H1 (cell line): ENCODE measurements at regions not wholly inside any gene's neighbourhood (a gene's known extent, or its start where the extent isn't known, plus 50 kb on each side); places are given as distances from the start of the nearest gene placed in this dataset.

Experiments
- CTCF ChIA-PET: fragments of 300-600 bp; sonication (Branson Sonifier 250); formaldehyde crosslinking; loops from one replicate; lab custom pipeline; 2021; ENCODE audit not compliant: partially characterized antibody; lab: Charles Lee
- POLR2A ChIA-PET: fragments of 300-600 bp; sonication (Branson Sonifier 250); formaldehyde crosslinking; loops from one replicate; lab custom pipeline; 2021; ENCODE audit warnings: inconsistent platforms; ENCODE audit not compliant: partially characterized antibody; lab: Charles Lee
- DNase-seq, 2 experiments: peaks; one replicate each; pipeline versions ENCODE4 v3.0.0 to v3.0.0-alpha.2; 2010 to 2022; ENCODE audit warnings: low spot score in 2 of 2, low read depth in 1 of 2, mixed read lengths in 1 of 2
- FAIRE-seq: peaks from 2 replicates; lab custom pipeline; 2011; peaks lifted over from hg19 to GRCh38; lab: Jason Lieb, UNC
- H2AFZ ChIP-seq: 2 replicates; pipeline ENCODE4 v1.8.1; 2012; ENCODE audit warnings: low read length, inconsistent platforms
- H2AK5ac ChIP-seq: 2 replicates; pipeline ENCODE4 v1.6.1; 2013; ENCODE audit warnings: low read depth, low read length
- H2BK120ac ChIP-seq: replicated peaks from 2 replicates; pipeline ENCODE3; 2013; ENCODE audit warnings: low read depth, low read length, inconsistent platforms
- H2BK12ac ChIP-seq: 2 replicates; pipeline ENCODE4 v1.6.1; 2013; ENCODE audit warnings: low read depth, low read length
- H2BK15ac ChIP-seq: 2 replicates; pipeline ENCODE4 v1.6.1; 2013; ENCODE audit warnings: low read length
- H2BK20ac ChIP-seq: 2 replicates; pipeline ENCODE4 v1.6.1; 2013; ENCODE audit warnings: low read length
- H2BK5ac ChIP-seq: 2 replicates; pipeline ENCODE4 v1.6.1; 2013; ENCODE audit warnings: low read depth, low read length
- H3K14ac ChIP-seq: 2 replicates; pipeline ENCODE4 v1.6.1; 2013; ENCODE audit warnings: inconsistent platforms; ENCODE audit not compliant: insufficient read length
- H3K18ac ChIP-seq: 2 replicates; pipeline ENCODE4 v1.6.1; 2013; ENCODE audit warnings: low read length; ENCODE audit errors: extremely low read depth
- H3K23ac ChIP-seq: 2 replicates; pipeline ENCODE4 v1.6.1; 2013; ENCODE audit warnings: inconsistent platforms; ENCODE audit not compliant: insufficient read length
- H3K23me2 ChIP-seq: 2 replicates; pipeline ENCODE4 v1.6.1; 2013; ENCODE audit warnings: low read depth, low read length
- H3K27ac ChIP-seq: 2 replicates; pipeline ENCODE4 v1.6.1; 2011; ENCODE audit warnings: low read depth, low read length, inconsistent platforms
- H3K27me3 ChIP-seq, 4 experiments: replicated peaks in 1 of 4; 1 replicate in 1 of 4; 2 replicates in 3 of 4; pipeline versions ENCODE4 v1.6.1 to v1.8.1; 2011 to 2013; ENCODE audit warnings: low read length in 3 of 4, mild to moderate bottlenecking in 3 of 4, inconsistent platforms in 2 of 4, mixed read lengths in 2 of 4, moderate library complexity in 1 of 4; ENCODE audit not compliant: control insufficient read depth in 3 of 4, insufficient read depth in 3 of 4; ENCODE audit errors: extremely low read depth in 1 of 4
- H3K36me3 ChIP-seq, 4 experiments: 2 replicates each; pipeline versions ENCODE4 v1.6.1 to v1.8.1; 2011 to 2013; ENCODE audit warnings: mild to moderate bottlenecking in 4 of 4, low read length in 3 of 4, moderate library complexity in 2 of 4, control low read depth in 1 of 4, inconsistent platforms in 1 of 4; ENCODE audit not compliant: insufficient read depth in 4 of 4, control insufficient read depth in 2 of 4
- H3K4ac ChIP-seq: replicated peaks from 2 replicates; pipeline ENCODE3; 2013; ENCODE audit warnings: low read length, low read depth, mixed read lengths, inconsistent platforms; ENCODE audit not compliant: insufficient read length
- H3K4me1 ChIP-seq, 4 experiments: replicated peaks in 1 of 4; 1 replicate in 1 of 4; 2 replicates in 3 of 4; pipeline versions ENCODE4 v1.6.1 to v1.8.1; 2011 to 2013; ENCODE audit warnings: low read length in 3 of 4, inconsistent platforms in 2 of 4, mixed read lengths in 1 of 4; ENCODE audit not compliant: insufficient read depth in 4 of 4, control insufficient read depth in 3 of 4
- H3K4me2 ChIP-seq, 2 experiments: 2 replicates each; pipeline versions ENCODE4 v1.6.1 to v1.8.1; 2011 to 2013; ENCODE audit warnings: low read depth in 2 of 2, low read length in 2 of 2, control low read depth in 1 of 2, inconsistent platforms in 1 of 2, mild to moderate bottlenecking in 1 of 2; ENCODE audit not compliant: insufficient read depth in 1 of 2
- H3K4me3 ChIP-seq, 4 experiments: fragments of 200-600, 300-600 bp in 1 of 4; sonication (generic), shearing (Covaris generic), sonication (Bioruptor Twin) in 1 of 4; 2 replicates each; pipeline versions ENCODE4 v1.5.1 to v1.8.1; 2011 to 2016; ENCODE audit warnings: low read length in 4 of 4, low read depth in 3 of 4, control low read depth in 2 of 4, inconsistent platforms in 2 of 4, mild to moderate bottlenecking in 2 of 4, mixed read lengths in 1 of 4, moderate library complexity in 1 of 4; ENCODE audit not compliant: insufficient read depth in 2 of 4; ENCODE audit errors: extremely low read depth in 1 of 4
- H3K56ac ChIP-seq: replicated peaks from 2 replicates; pipeline ENCODE3; 2013; ENCODE audit warnings: low read depth, mild to moderate bottlenecking, mixed read lengths, low read length, inconsistent platforms; ENCODE audit not compliant: insufficient read length
- H3K79me1 ChIP-seq: 2 replicates; pipeline ENCODE4 v1.6.1; 2013; ENCODE audit warnings: low read depth, low read length, control low read depth
- H3K79me2 ChIP-seq, 2 experiments: 2 replicates each; pipeline versions ENCODE4 v1.6.1 to v1.8.1; 2012 to 2013; ENCODE audit warnings: low read length in 2 of 2, mild to moderate bottlenecking in 2 of 2, inconsistent platforms in 1 of 2; ENCODE audit not compliant: insufficient read depth in 2 of 2, control insufficient read depth in 1 of 2
- H3K9ac ChIP-seq, 4 experiments: replicated peaks in 1 of 4; 1 replicate in 1 of 4; 2 replicates in 3 of 4; pipeline versions ENCODE4 v1.6.1 to v1.8.1; 2011 to 2013; ENCODE audit warnings: low read depth in 3 of 4, low read length in 3 of 4, control low read depth in 2 of 4, mild to moderate bottlenecking in 2 of 4, moderate library complexity in 2 of 4, inconsistent platforms in 1 of 4; ENCODE audit errors: extremely low read depth in 1 of 4
- H3K9me3 ChIP-seq, 2 experiments: 2 replicates each; pipeline versions ENCODE4 v1.6.1 to v1.8.1; 2012 to 2013; ENCODE audit warnings: mild to moderate bottlenecking in 2 of 2, moderate library complexity in 2 of 2, control low read depth in 1 of 2, inconsistent platforms in 1 of 2, low read depth in 1 of 2, low read length in 1 of 2, mixed read lengths in 1 of 2; ENCODE audit not compliant: insufficient read depth in 2 of 2
- H4K20me1 ChIP-seq, 2 experiments: replicated peaks in 1 of 2; 2 replicates each; pipeline versions ENCODE3 to v1.8.1; 2011 to 2013; ENCODE audit warnings: inconsistent platforms in 2 of 2, low read length in 2 of 2, mild to moderate bottlenecking in 1 of 2; ENCODE audit not compliant: insufficient read depth in 2 of 2, control insufficient read depth in 1 of 2
- H4K5ac ChIP-seq: 2 replicates; pipeline ENCODE4 v1.6.1; 2013; ENCODE audit warnings: low read length, low read depth, mixed read lengths, inconsistent platforms; ENCODE audit not compliant: insufficient read length
- H4K8ac ChIP-seq: 2 replicates; pipeline ENCODE4 v1.8.0; 2013; ENCODE audit warnings: mild to moderate bottlenecking, moderate library complexity, low read length, inconsistent platforms; ENCODE audit not compliant: insufficient read depth; ENCODE audit errors: extremely low read depth
- H4K91ac ChIP-seq: replicated peaks from 2 replicates; pipeline ENCODE3; 2013; ENCODE audit warnings: low read length, mixed read lengths, inconsistent platforms; ENCODE audit not compliant: insufficient read length
- FOSL1 ChIP-seq: IDR thresholded peaks from 2 replicates; pipeline ENCODE4 v1.6.1; 2011; ENCODE audit warnings: mild to moderate bottlenecking, low read depth, low read length, moderate library complexity; ENCODE audit not compliant: insufficient read depth
- RFX5 ChIP-seq: IDR thresholded peaks from 2 replicates; pipeline ENCODE4 v1.6.1; 2011; ENCODE audit warnings: low read depth, low read length, improper control_type of control experiment, borderline replicate concordance
- WGBS, 2 experiments: shearing (Covaris generic) in 1 of 2; methylation state at CpG; one replicate each; pipeline versions ENCODE4 v1.1.6 to v1.1.7; 2013 to 2015; ENCODE audit warnings: low lambda C conversion rate in 2 of 2, mixed read lengths in 2 of 2, inconsistent platforms in 1 of 2, low coverage in 1 of 2, missing lambda C conversion rate in 1 of 2; ENCODE audit not compliant: insufficient replicate concordance in 2 of 2, insufficient coverage in 1 of 2, insufficient read length in 1 of 2; ENCODE audit errors: extremely low coverage in 1 of 2, missing lambda C conversion rate in 1 of 2; 5-methylcytosine and 5-hydroxymethylcytosine counted together

- Histone ChIP-seq H3K23ac (no peak overlapping the region), H3K14ac (no peak overlapping the region), H4K8ac (no peak overlapping the region), H3K9me3 (peaks cover 95 to 100% of the 10 kb centered on the region in 2 experiments), H3K4ac (no peak overlapping the region), H3K79me2 (no peaks in the 10 kb centered on the region), H3K36me3 (no peaks in the 10 kb centered on the region), H2AK5ac (no peak overlapping the region), H3K4me2 (no peak overlapping the region), H3K79me1 (no peaks in the 10 kb centered on the region), H2AFZ (no peak overlapping the region), H2BK15ac (no peak overlapping the region), H3K9ac (no peak overlapping the region), H3K56ac (no peak overlapping the region), H3K27ac (no peak overlapping the region), H2BK120ac (no peak overlapping the region), H4K20me1 (no peaks in the 10 kb centered on the region), H3K23me2 (no peaks in the 10 kb centered on the region), H4K5ac (no peak overlapping the region), H3K18ac (no peak overlapping the region), H3K4me3 (no peak overlapping the region), H2BK12ac (no peak overlapping the region), H2BK20ac (no peak overlapping the region), H3K27me3 (no peaks in the 10 kb centered on the region)
- ChIA-PET POLR2A (no interaction called here), CTCF (no interaction called here)
- DNase-seq (no peak), FAIRE-seq (no peak)
- no peak for TF ChIP-seq FOSL1
- TF ChIP-seq RFX5 = no peak
- TF ChIP-seq, all 59 proteins: peak for 0
- 74% methylated on average over 11 of the region's 16 CpGs; no CpG with 5 or more reads in 1 of the 2 experiments for WGBS, 2 experiments
- Histone ChIP-seq H3K4me1 (no peaks in the 10 kb centered on the region), H2BK5ac (no peak overlapping the region), H4K91ac (no peak overlapping the region)
These were observed 356.8 kb downstream of the ALG10 start for GRCh38 chr12:34379142-34379541.
